HCT116 (cell line): ENCODE measurements at regions not wholly inside any gene's neighbourhood (a gene's known extent, or its start where the extent isn't known, plus 50 kb on each side); places are given as distances from the start of the nearest gene placed in this dataset.

Source experiments
- ATAC-seq: fragments of 200-7000 bp; cut with Tn5 transposase; 2 replicates; pipeline ENCODE4 v1.9.1; 2020; ENCODE audit warnings: mild to moderate bottlenecking, moderate library complexity
- BruUV-seq: library from RNA; stranded (reverse); fragments of 400-500 nt; replicated peaks from 2 replicates; lab custom pipeline; 2021; lab: Mats Ljungman, UMichigan
- CTCF ChIA-PET: fragments of 300-600 bp; sonication (Branson Sonifier 250); formaldehyde crosslinking; loops from one replicate; lab custom pipeline; 2021; ENCODE audit warnings: antibody characterized with exemption; lab: Charles Lee
- POLR2A ChIA-PET: fragments of 300-600, 350-600 bp; sonication (Branson Sonifier 250); formaldehyde crosslinking; loops from one replicate; lab custom pipeline; 2021; ENCODE audit warnings: antibody characterized with exemption; lab: Charles Lee
- RAD21 ChIA-PET, 2 experiments: fragments of 300-600 bp; sonication (Branson Sonifier 250); formaldehyde crosslinking; loops; one replicate each; lab custom pipeline; 2023; ENCODE audit warnings: low total read pairs in 2 of 2; ENCODE audit not compliant: uncharacterized antibody in 2 of 2, unreplicated experiment in 2 of 2, low non-redundant PET in 1 of 2; lab: Charles Lee
- DNase-seq: peaks from one replicate; pipeline ENCODE4 v3.0.0-alpha.2; 2010; ENCODE audit warnings: low read depth, low spot score
- H2AFZ ChIP-seq: fragments of 200-600 bp; shearing (Covaris generic), sonication (generic); 2 replicates; pipeline ENCODE4 v1.6.1; 2017; ENCODE audit warnings: low read depth, mixed run types, mixed read lengths, antibody characterized with exemption, low read length; ENCODE audit not compliant: poor library complexity, severe bottlenecking
- H3K27ac ChIP-seq: 2 replicates; pipeline ENCODE4 v1.5.1; 2012; ENCODE audit warnings: low read depth, low read length
- H3K27me3 ChIP-seq: fragments of 200-600 bp; sonication (generic); 2 replicates; pipeline ENCODE4 v1.6.1; 2016; ENCODE audit warnings: mixed run types, low read length, mixed read lengths; ENCODE audit not compliant: insufficient read depth
- H3K36me3 ChIP-seq, 2 experiments: fragments of 200-500 bp in 1 of 2; fragments of 200-600 bp in 1 of 2; sonication (Bioruptor generic) in 1 of 2; sonication (generic) in 1 of 2; 2 replicates each; pipeline versions ENCODE4 v1.5.1 to v1.6.1; 2014 to 2016; ENCODE audit warnings: low read length in 2 of 2, inconsistent platforms in 1 of 2, mixed read lengths in 1 of 2, mixed run types in 1 of 2; ENCODE audit not compliant: insufficient read depth in 2 of 2, control insufficient read depth in 1 of 2
- H3K4me1 ChIP-seq, 2 experiments: fragments of 200-600 bp in 1 of 2; sonication (generic) in 1 of 2; 2 replicates each; pipeline versions ENCODE4 v1.5.1 to v1.6.1; 2012 to 2017; ENCODE audit warnings: low read length in 2 of 2, inconsistent platforms in 1 of 2, mild to moderate bottlenecking in 1 of 2, mixed read lengths in 1 of 2, mixed run types in 1 of 2, moderate library complexity in 1 of 2; ENCODE audit not compliant: insufficient read depth in 2 of 2, control insufficient read depth in 1 of 2
- H3K4me2 ChIP-seq: fragments of 200-600 bp; sonication (generic); 2 replicates; pipeline ENCODE4 v1.6.1; 2017; ENCODE audit warnings: mixed run types, low read length, mixed read lengths
- H3K4me3 ChIP-seq, 2 experiments: fragments of 200-600 bp in 1 of 2; sonication (generic) in 1 of 2; replicated peaks in 1 of 2; 2 replicates each; pipeline ENCODE4 v1.5.1; 2011 to 2016; ENCODE audit warnings: low read length in 2 of 2, control low read depth in 1 of 2, low read depth in 1 of 2, mild to moderate bottlenecking in 1 of 2, mixed read lengths in 1 of 2, mixed run types in 1 of 2
- H3K79me2 ChIP-seq: fragments of 200-600 bp; sonication (generic); 2 replicates; pipeline ENCODE4 v1.6.1; 2017; ENCODE audit warnings: mild to moderate bottlenecking, mixed run types, low read length, moderate library complexity, mixed read lengths; ENCODE audit not compliant: insufficient read depth
- H3K9ac ChIP-seq: fragments of 200-600 bp; sonication (generic); 2 replicates; pipeline ENCODE4 v1.6.1; 2016; ENCODE audit warnings: low read length, mixed read lengths
- H3K9me2 ChIP-seq: fragments of 200-600 bp; sonication (generic), shearing (Covaris generic); 2 replicates; pipeline ENCODE4 v1.6.1; 2017; ENCODE audit warnings: mixed run types, mild to moderate bottlenecking, moderate library complexity; ENCODE audit not compliant: insufficient read depth
- H3K9me3 ChIP-seq, 2 experiments: fragments of 200-500 bp in 1 of 2; fragments of 200-600 bp in 1 of 2; sonication (Bioruptor generic) in 1 of 2; sonication (generic) in 1 of 2; 2 replicates each; pipeline ENCODE4 v1.6.1; 2014 to 2017; ENCODE audit warnings: low read length in 2 of 2, mixed read lengths in 2 of 2, inconsistent platforms in 1 of 2, low read depth in 1 of 2, mild to moderate bottlenecking in 1 of 2, mixed run types in 1 of 2, moderate library complexity in 1 of 2; ENCODE audit not compliant: control insufficient read depth in 1 of 2, insufficient read depth in 1 of 2
- H4K20me1 ChIP-seq: fragments of 200-600 bp; sonication (generic), shearing (Covaris generic); 2 replicates; pipeline ENCODE4 v1.6.1; 2017; ENCODE audit warnings: mixed run types, mild to moderate bottlenecking, moderate library complexity; ENCODE audit not compliant: insufficient read depth
- CBX3 ChIP-seq: IDR thresholded peaks from 2 replicates; pipeline ENCODE4 v1.6.1; 2012; ENCODE audit warnings: low read depth
- MAX ChIP-seq: IDR thresholded peaks from 2 replicates; pipeline ENCODE4 v1.6.1; 2012
- POLR2AphosphoS5 ChIP-seq: IDR thresholded peaks from 2 replicates; pipeline ENCODE4 v1.6.1; 2011; ENCODE audit warnings: mild to moderate bottlenecking, low read depth, low read length, moderate library complexity
- SP1 ChIP-seq: IDR thresholded peaks from 2 replicates; pipeline ENCODE4 v1.6.1; 2012; ENCODE audit warnings: low read depth
- TCF7L2 ChIP-seq: IDR thresholded peaks from 2 replicates; pipeline ENCODE4 v1.7.0; 2011; ENCODE audit warnings: borderline replicate concordance, inconsistent platforms; ENCODE audit not compliant: insufficient read depth, insufficient read length; ENCODE audit errors: extremely low read depth
- ZFX ChIP-seq: fragments of 450-650 bp; IDR thresholded peaks from 2 replicates; pipeline ENCODE4 v1.6.1; 2017
- intact Hi-C: fragments of 100-400 bp; cut with micrococcal nuclease; formaldehyde crosslinking; loops from 2 replicates; pipeline ENCODE4 v1.10.0; 2022

GRCh38 chr4:24093446-24093845 is 203.6 kb upstream of the PPARGC1A start:
- H3K4me2 ChIP-seq, result no peak overlapping the region
- no peak for DNase-seq
- H4K20me1 ChIP-seq, result no peaks in the 10 kb centered on the region
- no TSS peak for BruUV-seq
- ChIA-PET RAD21 (no interaction called here), CTCF (no interaction called here), POLR2A (no interaction called here)
- no peak overlapping the region for H3K4me3 ChIP-seq
- H3K27me3 ChIP-seq, result no peaks in the 10 kb centered on the region
- H3K9ac ChIP-seq, result no peak overlapping the region
- H2AFZ ChIP-seq, result no peak overlapping the region
- H3K36me3 ChIP-seq, result no peaks in the 10 kb centered on the region
- H3K9me2 ChIP-seq, result no peaks in the 10 kb centered on the region
- H3K4me1 ChIP-seq, result no peaks in the 10 kb centered on the region
- no peaks in the 10 kb centered on the region for H3K79me2 ChIP-seq
- TF ChIP-seq TCF7L2, result no peak
- no peak for TF ChIP-seq ZFX
- no peak for TF ChIP-seq MAX
- no peak for TF ChIP-seq SP1
- no peak for TF ChIP-seq POLR2AphosphoS5
- intact Hi-C loops, result no loop called here
- ATAC-seq, result no peak
- H3K9me3 ChIP-seq, result peaks cover 0 to 7% of the 10 kb centered on the region in 2 experiments; a peak in 2 of 4 replicates
- no peak overlapping the region for H3K27ac ChIP-seq

- BruUV-seq, result no TSS peak
- Histone ChIP-seq H4K20me1 (no peaks in the 10 kb centered on the region), H3K9me3 (peaks cover 0 to 7% of the 10 kb centered on the region in 2 experiments; a peak in 2 of 4 replicates), H3K79me2 (no peaks in the 10 kb centered on the region), H2AFZ (no peak overlapping the region), H3K9me2 (no peaks in the 10 kb centered on the region), H3K4me1 (no peaks in the 10 kb centered on the region), H3K27me3 (no peaks in the 10 kb centered on the region), H3K4me3 (no peak overlapping the region), H3K9ac (no peak overlapping the region), H3K27ac (no peak overlapping the region), H3K4me2 (no peak overlapping the region), H3K36me3 (no peaks in the 10 kb centered on the region)
- ChIA-PET POLR2A (no interaction called here), CTCF (no interaction called here), RAD21 (no interaction called here)
- no peak for TF ChIP-seq CBX3
- intact Hi-C loops, result no loop called here
- DNase-seq (no peak), ATAC-seq (no peak)
Observed at GRCh38 chr4:24091639-24092233, 201.9 kb upstream of the PPARGC1A start.
